ENCODE measurements at regions not wholly inside any gene's neighbourhood (a gene's known extent, or its start where the extent isn't known, plus 50 kb on each side); places are given as distances from the start of the nearest gene placed in this dataset.
"Not testable (repeated sequence)": the region's sequence is repeated elsewhere in the genome, so short reads cannot be mapped to it uniquely, and the experiment has no call there.

DNA sequence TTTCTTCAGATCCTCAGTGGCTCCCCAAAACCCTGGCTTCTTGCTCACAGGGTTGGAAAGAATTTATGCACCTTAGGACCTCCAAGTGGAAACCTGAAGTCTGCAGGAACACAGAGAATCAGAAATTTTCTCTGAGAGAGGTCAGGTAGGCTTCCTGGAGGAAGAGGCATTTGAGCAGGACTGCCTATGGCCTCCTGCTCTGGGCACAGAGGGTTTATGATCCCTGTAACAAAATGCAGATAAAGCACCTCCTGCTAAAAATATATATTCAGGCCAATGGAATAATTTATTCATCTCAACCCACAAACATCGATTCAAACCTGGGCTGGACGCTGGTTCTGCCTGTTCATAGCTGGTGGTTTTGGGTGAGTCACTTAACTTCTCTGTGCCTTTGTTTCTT lies 68.1 kb upstream of the FGF3 start:
- DNase-seq = no peak

DNA sequence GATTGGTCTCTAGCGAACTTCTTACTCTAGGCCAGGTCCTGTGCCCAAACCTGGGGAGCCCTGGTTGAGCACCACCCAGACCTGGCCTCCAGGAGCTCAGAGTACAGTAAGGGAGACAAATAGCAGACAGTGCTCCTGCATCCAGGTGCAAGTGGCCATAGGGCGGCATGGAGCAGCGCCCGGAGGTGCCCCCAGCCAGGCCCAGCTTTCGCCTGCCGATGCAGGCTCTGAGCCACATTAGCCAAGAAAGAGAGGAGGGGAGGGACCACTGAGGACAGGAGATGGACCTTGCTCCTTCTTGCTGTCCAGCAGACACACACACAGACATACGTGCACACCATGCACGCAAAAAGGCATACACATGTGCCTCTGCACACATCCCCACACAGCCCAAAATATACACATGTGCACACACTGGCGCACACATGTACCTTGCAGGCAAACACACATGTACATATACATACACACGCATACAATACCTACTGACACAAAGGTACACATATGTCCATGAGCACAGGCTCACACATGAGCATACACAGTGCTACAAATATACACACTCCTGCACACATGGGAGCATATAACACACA lies 68.7 kb upstream of the FGF3 start:
- no peak for DNase-seq

DNA sequence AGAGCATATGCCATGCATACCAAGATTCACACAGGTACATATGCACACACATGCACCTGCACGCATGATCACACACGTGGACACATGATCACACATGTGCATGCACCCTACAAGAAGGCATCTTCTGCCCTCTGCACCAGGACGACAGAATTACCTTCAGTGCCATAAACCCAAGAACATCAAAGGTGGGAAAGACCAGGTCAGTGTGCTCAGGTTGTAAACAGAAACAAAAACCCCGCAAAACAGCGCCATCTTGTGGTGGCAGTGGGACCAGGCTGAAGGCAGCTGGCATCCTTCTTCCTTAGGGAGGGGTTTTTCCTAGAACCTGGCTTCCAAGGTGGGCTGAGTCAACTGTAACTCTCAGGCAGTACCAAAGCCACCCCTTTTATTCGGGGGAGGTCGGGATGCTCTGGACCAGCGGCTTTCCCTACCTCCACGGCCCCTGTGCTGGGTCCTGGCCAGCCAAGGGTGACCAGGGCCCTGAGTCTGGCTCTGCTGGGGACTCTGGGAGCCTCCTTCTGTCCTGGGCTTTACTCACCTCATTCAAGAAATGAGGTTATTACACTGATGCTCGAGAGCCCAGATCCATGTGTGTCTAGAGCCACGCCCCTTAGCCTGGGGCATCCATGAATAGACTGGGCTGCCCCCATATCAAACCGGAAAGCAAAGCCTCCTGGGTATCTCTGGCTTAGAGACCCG lies 69.4 kb upstream of the FGF3 start:
- DNase-seq = peak; percentile 67

DNA sequence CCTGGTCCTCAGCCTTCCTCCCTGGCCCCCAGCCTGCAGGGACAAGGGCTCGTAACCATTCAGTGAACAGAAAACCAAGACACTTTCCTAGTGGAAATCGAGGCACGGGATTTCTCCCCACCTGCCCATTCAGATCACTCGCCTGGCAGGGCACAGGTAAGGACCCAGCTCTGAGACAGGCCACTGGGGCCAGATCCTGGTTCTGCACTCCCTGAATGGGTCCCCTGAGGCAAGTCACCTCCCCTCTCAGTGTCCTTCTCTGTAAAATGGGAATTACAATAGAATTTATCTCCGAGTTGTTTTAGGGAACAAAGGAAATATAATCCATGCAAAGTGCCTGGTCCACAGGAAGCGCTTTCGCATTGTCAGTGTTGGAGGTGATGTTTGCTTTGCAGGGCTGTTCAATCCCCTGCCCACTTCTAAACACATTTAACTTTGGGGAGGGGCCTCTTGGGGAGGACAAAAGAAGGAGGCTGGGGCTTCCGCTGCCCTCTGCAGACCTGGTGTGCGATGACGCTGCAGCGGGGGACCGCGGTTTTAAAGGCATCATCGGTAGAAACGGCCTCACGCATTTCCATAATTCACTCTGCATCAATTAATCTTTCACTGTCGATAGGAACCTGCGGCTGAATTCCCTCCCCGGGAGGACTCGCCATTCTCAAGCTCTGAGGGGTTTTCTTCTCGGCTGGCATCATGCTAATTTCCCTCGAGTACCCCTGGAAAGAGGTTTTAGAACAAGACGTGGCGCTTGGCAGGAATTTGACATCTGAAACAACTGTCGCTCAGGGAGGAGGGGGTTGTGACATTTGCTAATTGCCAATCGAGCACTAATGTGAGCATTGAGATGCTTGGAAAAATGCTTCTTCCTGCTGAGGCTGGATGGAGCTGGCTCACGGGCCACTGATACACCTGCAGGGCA lies 70.4 kb upstream of the FGF3 start:
- no peak for DNase-seq

DNA sequence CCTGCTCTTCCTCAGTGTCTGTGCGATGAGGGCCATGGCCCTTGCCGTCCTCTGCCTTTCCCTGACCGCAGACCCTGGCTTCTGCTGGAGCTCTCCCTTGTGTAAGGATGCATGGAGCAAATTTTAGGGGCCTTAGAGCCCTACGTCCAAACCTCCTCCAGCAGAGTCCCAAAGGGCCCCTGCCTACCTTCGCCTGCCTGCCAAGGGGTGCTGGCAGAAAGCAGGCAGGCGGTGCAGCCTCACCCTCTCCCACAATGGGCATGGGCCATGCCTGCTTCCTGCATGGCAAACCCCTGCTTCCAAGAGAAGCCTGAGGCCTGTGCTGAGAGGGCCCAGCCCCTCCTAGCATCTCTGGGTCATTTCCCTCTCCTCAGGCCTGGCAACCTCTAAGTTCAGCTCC lies 71.3 kb upstream of the FGF3 start:
- no peak for DNase-seq

DNA sequence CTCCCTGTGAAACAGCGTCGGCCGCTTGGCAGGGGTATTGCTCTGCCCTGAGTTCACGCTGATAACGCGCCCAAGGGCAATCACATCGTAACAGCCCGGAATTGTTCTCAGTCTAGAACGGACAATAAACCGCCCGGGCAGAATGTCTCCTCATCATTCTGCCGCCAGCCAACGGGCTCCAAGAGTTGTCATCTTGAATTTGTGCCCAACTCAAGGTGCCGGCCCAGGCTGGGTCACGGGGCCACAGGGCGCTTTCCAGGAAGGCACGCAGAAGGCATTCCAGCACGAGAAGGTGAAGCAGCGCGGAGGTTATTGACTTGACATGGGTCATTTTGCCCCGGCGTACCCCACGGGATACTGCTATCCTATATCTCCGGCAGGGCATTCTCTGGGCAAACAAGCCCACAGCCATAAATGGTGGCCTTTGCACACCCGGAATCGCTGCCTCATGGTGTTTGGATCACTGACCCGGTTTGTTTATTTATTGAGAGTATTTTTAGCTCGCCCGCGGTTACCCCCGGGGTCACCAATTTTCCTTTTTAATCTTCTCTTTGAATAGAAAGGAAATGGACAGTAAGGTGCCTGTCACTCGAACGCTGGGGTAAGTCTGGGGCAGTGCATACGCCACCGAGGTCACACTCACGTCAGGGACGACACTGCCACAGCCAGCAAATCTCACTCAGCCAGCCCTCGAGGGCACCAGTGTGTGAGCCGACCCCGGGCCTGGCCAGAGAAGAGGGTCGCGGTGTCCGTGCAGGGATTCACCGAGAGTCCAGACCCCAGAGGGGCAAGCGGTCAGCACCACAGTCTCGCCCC lies 72.4 kb upstream of the FGF3 start:
- no peak for DNase-seq

DNA sequence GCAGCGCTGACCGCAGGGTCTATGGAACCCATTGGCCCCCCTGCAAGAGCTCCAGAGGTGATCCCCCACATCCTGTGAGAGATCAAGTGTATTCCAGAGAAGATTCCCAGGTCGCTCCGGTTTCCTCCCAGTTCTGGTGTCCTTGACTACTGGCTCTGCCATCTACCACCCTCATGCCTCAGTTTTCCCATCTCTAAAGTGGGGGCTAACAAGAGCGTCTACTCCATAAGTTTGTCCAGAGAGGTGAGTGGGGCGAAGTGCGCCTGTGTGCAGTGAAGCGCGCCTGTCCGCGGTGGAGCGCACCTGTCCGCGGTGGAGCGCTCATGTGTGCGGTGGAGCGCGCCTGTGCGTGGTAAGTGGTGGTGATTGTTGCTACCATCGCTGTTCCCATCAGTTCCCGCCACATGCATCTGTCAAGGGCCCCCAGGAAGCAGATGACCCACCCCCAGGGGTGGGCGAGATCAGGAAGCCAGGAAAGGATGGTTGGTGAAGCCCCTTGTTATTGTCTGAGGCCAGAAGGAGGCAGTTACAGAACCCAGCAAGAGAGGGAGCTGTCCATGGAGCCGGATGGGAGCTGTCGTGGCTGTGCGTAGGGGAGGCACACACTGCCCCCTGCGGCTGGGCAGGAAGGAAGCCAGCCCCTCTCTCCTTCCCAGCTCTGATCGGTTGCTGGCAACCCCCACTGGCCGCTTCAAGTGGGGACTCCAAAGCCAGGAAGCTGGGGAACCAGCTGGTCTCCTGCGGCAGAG lies 73.2 kb upstream of the FGF3 start:
- no peak for DNase-seq

DNA sequence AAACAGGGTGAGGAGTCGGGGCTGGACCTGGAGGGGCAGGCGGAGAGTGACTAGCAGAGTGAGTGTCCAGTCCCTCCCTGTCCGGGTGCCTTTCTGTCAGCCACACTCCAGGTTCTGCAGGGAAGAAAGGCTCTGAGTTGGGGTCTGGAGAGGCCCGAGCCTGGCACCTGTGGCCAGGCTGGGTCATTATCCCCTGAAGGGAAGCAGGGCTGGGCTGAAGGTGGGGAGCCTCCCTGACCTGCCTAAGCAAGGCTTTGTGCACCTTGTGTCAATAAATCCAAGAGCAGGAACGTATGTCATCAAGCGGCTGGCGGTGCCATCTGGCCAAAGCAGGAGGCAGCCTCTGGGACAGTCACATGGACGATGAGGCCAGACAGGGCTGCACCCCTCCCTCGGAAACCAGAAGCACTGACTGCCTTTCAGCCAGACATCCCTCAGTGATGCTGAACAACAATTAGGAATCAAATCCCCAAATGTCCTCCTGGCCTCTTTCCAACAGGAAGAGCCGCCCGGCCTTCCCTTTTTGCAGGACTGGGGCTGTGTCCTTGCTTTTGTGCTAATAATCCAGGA lies 73.9 kb upstream of the FGF3 start:
- DNase-seq = no peak

DNA sequence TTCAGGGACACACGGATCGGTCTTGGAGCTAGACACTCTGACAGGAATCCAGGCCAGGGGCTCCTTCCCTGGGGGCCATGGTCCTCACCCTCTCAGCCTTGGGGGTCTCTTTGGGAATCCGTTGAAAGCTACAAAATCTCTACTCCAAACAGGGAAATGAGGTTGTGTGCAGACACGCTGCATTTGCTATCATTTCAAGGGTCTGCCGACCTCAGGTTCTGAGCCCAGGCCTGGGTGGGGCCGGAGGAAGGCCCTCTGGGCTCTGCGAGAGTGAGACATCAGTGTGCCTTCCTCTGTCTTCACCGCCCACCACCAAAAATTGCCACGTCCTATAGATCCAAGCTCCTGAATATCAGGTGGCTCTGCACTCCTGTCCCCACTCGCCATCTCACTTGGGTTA lies 74.4 kb upstream of the FGF3 start:
- DNase-seq = no peak

DNA sequence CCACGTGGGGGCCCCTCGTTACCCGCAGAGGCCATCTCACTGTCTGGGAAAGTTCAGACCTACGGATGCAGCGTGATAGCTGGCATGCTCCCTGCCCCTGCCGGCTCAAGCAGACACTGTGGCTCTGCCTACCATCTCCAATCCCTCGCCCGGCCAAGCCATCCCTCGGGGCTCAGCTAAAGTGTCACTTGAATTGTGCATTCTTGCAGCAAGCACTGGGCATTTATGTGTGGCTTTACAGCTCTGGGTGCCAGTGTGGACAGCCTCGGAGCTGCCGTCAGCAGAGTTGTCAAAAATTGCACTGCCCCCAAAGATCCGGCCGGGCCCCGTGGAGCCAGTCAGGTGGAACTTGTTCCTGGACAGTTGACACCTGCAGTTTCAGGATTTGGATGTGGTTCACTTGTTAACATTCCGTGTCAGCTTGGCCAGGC lies 75.0 kb upstream of the FGF3 start:
- no peak for DNase-seq

DNA sequence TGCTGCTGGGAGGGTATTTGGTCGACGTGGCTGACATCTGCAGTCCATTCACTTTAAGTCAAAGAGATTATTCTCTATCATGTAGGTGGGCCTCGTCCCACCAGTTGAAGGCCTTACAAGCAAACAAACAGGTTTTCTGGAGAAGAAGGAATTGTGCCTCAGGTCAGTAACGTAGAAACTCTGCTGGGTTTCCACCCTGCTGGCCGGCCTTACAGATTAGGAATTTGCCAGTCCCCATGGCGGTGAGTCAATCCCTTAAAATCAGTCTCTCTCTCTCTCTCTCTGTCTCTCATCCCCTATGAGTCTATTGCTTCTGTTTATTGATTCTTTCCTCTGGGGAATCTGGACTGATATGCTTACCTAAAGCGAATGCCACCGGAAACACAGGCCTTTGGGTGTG lies 75.4 kb upstream of the FGF3 start:
- no peak for DNase-seq

DNA sequence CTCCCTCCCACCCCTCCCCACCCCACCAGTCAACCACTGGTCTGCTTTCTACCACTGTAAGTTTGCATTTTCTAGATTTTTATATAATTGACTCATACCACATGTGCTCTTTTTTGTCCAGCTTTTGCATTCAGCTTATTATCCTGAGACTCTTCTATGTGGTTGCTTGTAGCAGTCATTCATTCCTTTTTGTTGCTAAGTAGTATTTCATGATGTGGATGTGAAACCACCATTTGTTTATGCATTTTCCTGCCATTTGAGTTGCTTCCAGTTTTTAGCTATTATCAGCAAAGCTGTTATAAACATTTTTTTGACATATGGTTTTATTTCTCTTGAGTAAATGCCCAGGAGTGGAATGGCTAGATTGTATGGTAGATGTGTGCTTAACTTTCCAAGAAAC lies 77.0 kb upstream of the FGF3 start:
- no peak for DNase-seq

DNA sequence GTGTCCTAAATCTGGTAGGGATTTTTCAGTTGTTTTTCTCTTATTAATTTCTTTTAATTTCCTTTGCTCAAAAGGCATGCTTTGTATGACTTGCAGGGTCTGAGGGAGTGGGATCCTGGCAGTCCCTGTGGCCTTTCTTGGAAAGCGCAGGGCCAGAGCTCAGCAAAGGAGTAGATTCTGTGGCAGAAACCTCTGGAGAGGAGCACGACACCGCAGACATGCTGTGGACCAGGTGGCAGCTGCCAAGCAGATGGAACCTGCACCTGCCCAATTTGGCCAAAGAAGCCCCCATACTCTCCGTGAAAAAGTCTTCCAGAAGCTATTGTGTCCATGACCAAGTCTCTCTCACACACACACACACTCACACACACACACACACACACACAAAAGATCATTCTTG lies 78.9 kb upstream of the FGF3 start:
- no peak for DNase-seq

DNA sequence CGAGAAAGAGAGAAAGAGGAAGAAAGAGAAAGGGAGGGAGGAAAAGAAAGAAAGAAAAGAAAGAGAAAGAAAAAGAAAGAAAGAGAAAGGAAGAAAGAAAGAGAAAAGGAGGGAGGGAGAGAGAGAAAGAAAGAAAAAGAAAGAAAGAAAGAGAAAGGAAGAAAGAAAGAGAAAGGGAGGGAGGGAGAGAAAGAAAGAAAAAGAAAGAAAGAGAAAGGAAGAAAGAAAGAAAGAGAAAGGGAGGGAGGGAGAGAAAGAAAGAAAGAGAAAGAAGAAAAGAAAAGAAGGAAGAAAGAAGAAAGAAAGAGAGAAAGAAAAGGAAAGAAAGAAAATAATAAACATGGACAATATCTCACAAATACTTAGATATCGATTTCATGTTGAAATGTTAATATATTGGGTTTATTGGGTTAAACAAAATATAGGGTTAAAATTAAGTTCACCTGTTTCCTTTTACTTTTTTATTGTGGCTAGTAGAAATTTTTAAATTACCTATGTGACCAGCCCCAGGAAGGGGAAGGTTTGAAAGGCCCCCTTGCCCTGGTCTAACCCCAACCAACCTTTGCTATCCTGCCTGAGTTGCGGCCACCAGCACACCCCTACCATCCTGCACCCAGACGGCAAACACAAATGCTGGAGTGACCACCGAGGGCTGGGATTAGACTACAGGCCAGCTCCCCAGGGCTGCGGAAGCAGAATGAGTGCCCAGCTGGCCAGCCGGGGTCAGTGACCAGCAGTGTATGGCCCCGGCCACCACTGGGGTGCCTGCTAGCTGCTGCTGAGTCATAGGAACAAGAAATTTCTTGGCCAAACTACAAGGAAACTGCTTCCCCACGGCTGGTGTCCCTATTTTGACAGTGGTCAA lies 81.0 kb upstream of the FGF3 start:
- DNase-seq = no peak

DNA sequence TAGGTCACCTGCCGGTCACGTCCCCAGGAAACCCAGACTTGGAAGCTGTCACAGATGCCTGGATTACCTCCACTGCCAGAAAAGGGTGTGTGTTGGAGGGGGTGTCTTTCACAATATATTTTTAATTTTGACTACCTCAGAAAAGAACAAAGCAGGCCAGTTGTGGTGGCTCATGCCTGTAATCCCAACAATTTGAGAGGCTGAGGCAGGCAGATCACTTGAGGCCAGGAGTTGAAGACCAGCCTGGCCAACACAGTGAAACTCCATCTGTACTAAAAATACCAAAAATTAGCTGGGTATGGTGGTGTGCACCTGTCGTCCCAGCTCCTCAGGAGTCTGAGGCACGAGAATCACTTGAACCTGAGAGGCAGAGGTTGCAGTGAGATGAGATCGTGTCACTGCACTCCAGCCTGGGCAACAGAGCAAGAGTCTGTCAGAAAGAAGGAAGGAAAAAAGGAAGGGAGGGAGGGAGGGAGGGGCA lies 81.6 kb upstream of the FGF3 start:
- not testable (repeated sequence) for DNase-seq

DNA sequence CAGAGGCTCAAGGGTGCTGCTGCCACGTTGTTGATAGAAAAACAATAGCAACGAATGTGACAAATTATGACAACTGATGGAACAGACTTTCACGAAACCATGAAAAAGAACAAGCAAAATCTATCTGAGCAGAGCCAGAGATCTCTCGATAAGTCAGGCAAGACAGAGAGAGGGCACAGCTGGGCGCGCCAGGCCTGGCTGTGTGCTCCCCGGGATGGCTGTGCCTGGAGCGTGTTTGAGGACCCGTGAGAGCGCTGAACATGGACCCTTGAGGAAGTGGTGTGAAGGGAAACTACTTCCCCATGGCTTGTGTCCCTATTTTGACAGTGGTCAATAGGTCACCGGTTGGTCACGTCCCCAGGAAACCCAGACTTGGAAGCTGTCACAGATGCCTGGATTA lies 83.1 kb upstream of the FGF3 start:
- no peak for DNase-seq

DNA sequence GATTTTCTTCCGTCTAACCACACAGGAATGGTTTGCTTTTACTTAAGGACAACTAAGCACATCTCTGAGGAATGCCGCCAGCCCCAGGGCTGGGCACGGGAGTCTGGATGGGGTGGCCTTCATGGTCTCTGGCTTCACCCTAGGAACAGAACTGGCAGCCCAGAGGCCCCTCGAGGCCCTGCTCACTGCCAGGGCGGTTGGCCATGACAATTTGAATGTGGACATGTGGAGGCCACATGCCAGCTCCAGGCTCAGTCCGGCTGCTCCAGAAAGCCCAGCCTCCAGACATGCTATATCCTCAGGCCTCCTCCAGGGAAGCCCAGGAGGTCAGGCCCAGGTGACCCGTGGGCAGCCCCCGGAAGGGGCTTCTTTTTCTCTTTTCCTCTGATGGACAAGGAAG lies 84.0 kb upstream of the FGF3 start:
- DNase-seq = no peak

DNA sequence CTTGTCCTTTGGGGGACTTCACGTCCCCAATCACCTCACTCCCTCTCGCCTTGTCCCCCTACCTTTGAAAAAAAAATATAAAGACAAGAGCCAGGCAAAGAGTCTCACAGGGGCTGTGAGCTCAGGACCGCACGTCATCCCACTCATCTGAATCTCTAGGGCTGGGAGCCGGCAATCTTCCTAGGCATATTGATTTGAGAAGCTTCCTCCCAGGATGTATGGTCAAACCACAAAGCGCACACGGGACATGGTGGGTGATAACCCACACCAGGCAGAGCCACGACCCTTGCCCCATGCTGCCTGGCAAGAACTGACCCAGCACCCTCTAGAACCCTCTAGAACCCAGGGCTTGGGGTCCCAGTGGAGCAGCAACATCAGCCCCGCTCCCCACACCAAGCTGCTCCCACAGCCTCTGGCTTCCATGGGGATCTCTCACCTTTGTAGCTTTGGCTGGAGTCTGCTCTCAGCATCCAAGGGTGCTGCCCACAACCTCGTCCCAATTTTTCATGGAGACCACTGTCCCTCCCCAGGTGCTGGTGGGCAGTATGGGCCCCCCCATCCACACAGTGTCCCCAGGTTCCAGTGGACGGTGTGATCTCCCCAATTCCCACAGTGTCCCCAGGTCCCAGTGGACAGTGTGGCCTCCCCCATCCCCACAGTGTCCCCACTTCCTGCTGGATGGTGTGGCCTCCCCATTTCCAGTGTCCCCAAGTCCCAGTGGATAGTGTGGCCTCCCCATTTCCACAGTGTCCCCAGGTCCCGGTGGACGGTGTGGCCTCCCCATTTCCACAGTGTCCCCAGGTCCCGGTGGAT lies 85.2 kb upstream of the FGF3 start:
- no peak for DNase-seq

DNA sequence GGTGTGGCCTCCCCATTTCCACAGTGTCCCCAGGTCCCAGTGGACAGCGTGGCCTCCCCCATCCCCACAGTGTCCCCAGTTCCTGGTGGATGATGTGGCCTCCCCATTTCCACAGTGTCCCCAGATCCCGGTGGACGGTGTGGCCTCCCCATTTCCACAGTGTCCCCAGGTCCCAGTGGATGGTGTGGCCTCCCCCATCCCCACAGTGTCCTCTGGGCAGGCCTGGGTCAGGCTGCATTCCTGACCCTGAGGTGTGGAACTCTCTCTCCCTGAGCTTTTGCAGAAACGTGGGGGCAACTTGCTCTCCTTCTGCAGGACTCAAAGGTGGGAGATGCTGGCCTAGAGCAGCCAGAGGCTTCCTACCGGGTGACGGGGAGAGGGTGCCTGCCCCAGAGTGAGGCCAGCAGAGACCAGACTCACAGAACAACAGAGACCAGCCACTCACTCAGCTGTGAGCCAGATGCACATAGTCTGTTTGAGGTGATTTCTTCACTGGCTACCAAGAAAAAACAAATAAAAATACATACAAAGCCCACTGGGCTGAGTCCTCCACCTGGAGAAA lies 85.8 kb upstream of the FGF3 start:
- DNase-seq = no peak
